ENCODE measurements at regions not wholly inside any gene's neighbourhood (a gene's known extent, or its start where the extent isn't known, plus 50 kb on each side); places are given as distances from the start of the nearest gene placed in this dataset.

GRCh38 chr5:166356096-166356495 is 1935.3 kb upstream of the WWC1 start:
- no peak for DNase-seq
- in situ Hi-C loops (cut with MboI; ENCODE audit: low pct_ligation_motif_present in 1 of 4, low pct_unique_long_range_greater_than_20kb in 1 of 4, low sequenced_read_pairs in 3 of 4), result no loop called here

GRCh38 chr5:166358127-166358830 is 1933.2 kb upstream of the WWC1 start:
- Histone ChIP-seq H3K4me1 (no peaks in the 10 kb centered on the region), H3K36me3 (no peaks in the 10 kb centered on the region), H3K4me3 (no peak overlapping the region), H3K27ac (no peak overlapping the region), H3K27me3 (no peaks in the 10 kb centered on the region), H3K9me3 (no peaks in the 10 kb centered on the region)
- intact Hi-C loops (cut with DNase I; ENCODE audit: low total_unique reads) (loop anchor here (10.0 kb wide), 1 partner anchor 683 kb away; no protein-coding TSS in a partner anchor), in situ Hi-C loops (cut with MboI; ENCODE audit: low pct_ligation_motif_present in 1 of 4, low pct_unique_long_range_greater_than_20kb in 1 of 4, low sequenced_read_pairs in 3 of 4) (no loop called here)
- TF ChIP-seq POLR2A (IDR thresholded peaks at IDR 0.05) (no peak), POLR2AphosphoS5 (IDR thresholded peaks at IDR 0.05) (no peak), EP300 (IDR thresholded peaks at IDR 0.05; ENCODE audit: low read depth) (no peak), CTCF (IDR thresholded peaks at IDR 0.05) (no peak)
- 69 to 70% methylated on average over 4 of the region's 4 CpGs for WGBS, 2 donors (ENCODE audit: low coverage in 1 of 2)
- DNase-seq, result no peak

More at GRCh38 chr5:166356096-166356495, 1935.3 kb upstream of the WWC1 start:
- Histone ChIP-seq H3K27me3 (no peaks in the 10 kb centered on the region), H3K9me3 (no peaks in the 10 kb centered on the region), H3K4me1 (no peaks in the 10 kb centered on the region), H3K36me3 (no peaks in the 10 kb centered on the region), H3K4me3 (no peak overlapping the region), H3K27ac (no peak overlapping the region)
- WGBS, 2 donors (ENCODE audit: low coverage in 1 of 2), result 78 to 81% methylated on average over 5 of the region's 5 CpGs
- TF ChIP-seq EP300 (IDR thresholded peaks at IDR 0.05; ENCODE audit: low read depth) (no peak), POLR2AphosphoS5 (IDR thresholded peaks at IDR 0.05) (no peak)
- intact Hi-C loops (cut with DNase I; ENCODE audit: low total_unique reads), result loop anchor here (10.0 kb wide), 1 partner anchor 681 kb away; no protein-coding TSS in a partner anchor

GRCh38 chr5:166363087-166363760 is 1928.2 kb upstream of the WWC1 start:
- Histone ChIP-seq H3K27me3 (no peaks in the 10 kb centered on the region), H3K9me3 (no peaks in the 10 kb centered on the region), H3K27ac (no peak overlapping the region), H3K4me3 (no peak overlapping the region), H3K4me1 (no peaks in the 10 kb centered on the region), H3K36me3 (no peaks in the 10 kb centered on the region)
- whole genome bisulfite sequencing, 2 donors (ENCODE audit: low coverage in 1 of 2), result 50 to 69% methylated on average over 4 to 6 of the region's 6 CpGs
- in situ Hi-C loops (cut with MboI; ENCODE audit: low pct_ligation_motif_present in 1 of 4, low pct_unique_long_range_greater_than_20kb in 1 of 4, low sequenced_read_pairs in 3 of 4), result no loop called here
- intact Hi-C loops (cut with DNase I; ENCODE audit: low total_unique reads), result no loop called here
- no peak for DNase-seq
- TF ChIP-seq POLR2AphosphoS5 (IDR thresholded peaks at IDR 0.05) (no peak), CTCF (IDR thresholded peaks at IDR 0.05) (no peak), POLR2A (IDR thresholded peaks at IDR 0.05) (no peak), EP300 (IDR thresholded peaks at IDR 0.05; ENCODE audit: low read depth) (no peak)

- in situ Hi-C loops (cut with MboI; ENCODE audit: low pct_ligation_motif_present in 1 of 4, low pct_unique_long_range_greater_than_20kb in 1 of 4, low sequenced_read_pairs in 3 of 4) (no loop called here), intact Hi-C loops (cut with DNase I; ENCODE audit: low total_unique reads) (no loop called here)
- H3K4me3 ChIP-seq, result no peak overlapping the region
- no peaks in the 10 kb centered on the region for H3K27me3 ChIP-seq
- WGBS, 2 donors (ENCODE audit: low coverage in 1 of 2), result 57 to 69% methylated on average over 4 of the region's 4 CpGs
- H3K27ac ChIP-seq, result no peak overlapping the region
- H3K9me3 ChIP-seq, result no peaks in the 10 kb centered on the region
- H3K4me1 ChIP-seq, result no peaks in the 10 kb centered on the region
- no peak for DNase-seq
- no peaks in the 10 kb centered on the region for H3K36me3 ChIP-seq
- TF ChIP-seq POLR2AphosphoS5 (IDR thresholded peaks at IDR 0.05) (no peak), EP300 (IDR thresholded peaks at IDR 0.05; ENCODE audit: low read depth) (no peak), CTCF (IDR thresholded peaks at IDR 0.05) (no peak), POLR2A (IDR thresholded peaks at IDR 0.05) (no peak)
These were observed 1926.3 kb upstream of the WWC1 start for GRCh38 chr5:166365164-166365563.

Measured in transverse colon (tissue), 4 donors.